Progenitor cell of endocrine pancreas (in vitro differentiated cells): ENCODE measurements at regions not wholly inside any gene's neighbourhood (a gene's known extent, or its start where the extent isn't known, plus 50 kb on each side); places are given as distances from the start of the nearest gene placed in this dataset.
"Not testable (repeated sequence)": the region's sequence is repeated elsewhere in the genome, so short reads cannot be mapped to it uniquely, and the experiment has no call there.

Experiments
- DNase-seq: peaks from one replicate; pipeline ENCODE4 v3.0.0; 2021; ENCODE audit warnings: low spot score; ENCODE audit not compliant: unreplicated experiment
- H3K27ac Mint-ChIP-seq: 2 replicates; pipeline ENCODE4 v1.8.0; 2021; ENCODE audit warnings: mild to moderate bottlenecking, moderate library complexity, mixed read lengths
- H3K27me3 Mint-ChIP-seq: 2 replicates; pipeline ENCODE4 v1.8.0; 2021; ENCODE audit warnings: mixed read lengths
- H3K36me3 Mint-ChIP-seq: 2 replicates; pipeline ENCODE4 v1.8.0; 2022; ENCODE audit warnings: mixed read lengths; ENCODE audit not compliant: insufficient read depth
- H3K4me1 Mint-ChIP-seq: 2 replicates; pipeline ENCODE4 v1.8.0; 2021; ENCODE audit warnings: low read depth, mixed read lengths
- H3K4me3 Mint-ChIP-seq: 2 replicates; pipeline ENCODE4 v1.8.0; 2021; ENCODE audit warnings: low read depth, mild to moderate bottlenecking, moderate library complexity, mixed read lengths
- H3K9me3 Mint-ChIP-seq: 2 replicates; pipeline ENCODE4 v1.8.0; 2021; ENCODE audit warnings: low read depth, mixed read lengths
- TF ChIP-seq, protein P1 (sequence below): fragments of 200-600 bp; sonication (generic); IDR thresholded peaks from one replicate; pipeline ENCODE4 v1.5.0; 2021; ENCODE audit warnings: antibody characterized with exemption, mild to moderate bottlenecking; ENCODE audit not compliant: unreplicated experiment

GRCh38 chr18:66867653-66868052 is 263.8 kb upstream of the CDH19 start:
- Mint-ChIP-seq H3K9me3 (peaks cover 5% of the 10 kb centered on the region), H3K27ac (no peak overlapping the region), H3K4me3 (no peak overlapping the region), H3K36me3 (no peaks in the 10 kb centered on the region), H3K4me1 (no peaks in the 10 kb centered on the region), H3K27me3 (no peaks in the 10 kb centered on the region)
- no peak for DNase-seq
- TF ChIP-seq, protein P1, sequence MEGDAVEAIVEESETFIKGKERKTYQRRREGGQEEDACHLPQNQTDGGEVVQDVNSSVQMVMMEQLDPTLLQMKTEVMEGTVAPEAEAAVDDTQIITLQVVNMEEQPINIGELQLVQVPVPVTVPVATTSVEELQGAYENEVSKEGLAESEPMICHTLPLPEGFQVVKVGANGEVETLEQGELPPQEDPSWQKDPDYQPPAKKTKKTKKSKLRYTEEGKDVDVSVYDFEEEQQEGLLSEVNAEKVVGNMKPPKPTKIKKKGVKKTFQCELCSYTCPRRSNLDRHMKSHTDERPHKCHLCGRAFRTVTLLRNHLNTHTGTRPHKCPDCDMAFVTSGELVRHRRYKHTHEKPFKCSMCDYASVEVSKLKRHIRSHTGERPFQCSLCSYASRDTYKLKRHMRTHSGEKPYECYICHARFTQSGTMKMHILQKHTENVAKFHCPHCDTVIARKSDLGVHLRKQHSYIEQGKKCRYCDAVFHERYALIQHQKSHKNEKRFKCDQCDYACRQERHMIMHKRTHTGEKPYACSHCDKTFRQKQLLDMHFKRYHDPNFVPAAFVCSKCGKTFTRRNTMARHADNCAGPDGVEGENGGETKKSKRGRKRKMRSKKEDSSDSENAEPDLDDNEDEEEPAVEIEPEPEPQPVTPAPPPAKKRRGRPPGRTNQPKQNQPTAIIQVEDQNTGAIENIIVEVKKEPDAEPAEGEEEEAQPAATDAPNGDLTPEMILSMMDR = no peak

- not testable (repeated sequence) for H3K4me3 Mint-ChIP-seq, H3K27me3 Mint-ChIP-seq, DNase-seq, H3K4me1 Mint-ChIP-seq, H3K9me3 Mint-ChIP-seq, H3K36me3 Mint-ChIP-seq, H3K27ac Mint-ChIP-seq
These were observed 262.6 kb upstream of the CDH19 start for GRCh38 chr18:66866427-66866940.

DNA sequence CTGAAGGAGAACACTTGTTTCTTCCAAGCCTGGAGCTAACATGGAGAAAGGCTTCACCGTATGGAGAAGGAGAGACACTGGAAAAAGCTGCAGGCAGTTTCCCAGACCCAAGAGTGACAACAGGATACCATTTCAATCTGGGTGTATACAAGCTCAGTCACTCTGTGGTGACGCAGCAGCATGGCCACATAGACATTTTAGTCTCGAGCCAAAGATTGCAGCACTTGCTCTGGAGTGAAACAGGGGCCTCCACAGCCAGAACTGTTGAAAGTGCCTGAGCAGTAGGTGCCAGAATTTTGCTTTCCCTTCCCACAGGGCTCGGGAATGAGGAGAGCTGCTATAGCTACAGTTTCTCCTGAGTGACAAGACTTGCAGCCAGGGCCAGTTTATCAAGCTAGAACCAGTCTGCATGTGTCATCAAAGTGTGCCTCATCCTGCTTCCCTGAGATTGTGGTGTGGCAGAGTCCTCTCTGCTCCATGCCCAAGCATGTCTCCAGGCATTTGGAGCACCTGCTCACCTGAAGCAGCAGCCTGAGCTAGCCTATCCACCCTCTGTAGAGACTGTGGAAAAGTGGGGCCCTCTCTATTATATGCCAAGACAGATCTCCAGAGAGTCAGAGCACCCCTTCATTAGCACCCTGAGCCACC is 234.6 kb upstream of the CDH19 start:
- no peaks in the 10 kb centered on the region for H3K36me3 Mint-ChIP-seq
- no peak overlapping the region for H3K27ac Mint-ChIP-seq
- H3K9me3 Mint-ChIP-seq = peaks cover 3% of the 10 kb centered on the region
- no peak for DNase-seq
- H3K27me3 Mint-ChIP-seq = no peaks in the 10 kb centered on the region
- H3K4me1 Mint-ChIP-seq = peaks cover 2% of the 10 kb centered on the region
- H3K4me3 Mint-ChIP-seq = no peak overlapping the region
- TF ChIP-seq, protein P1 = no peak

GRCh38 chr18:66833646-66834045 is 229.8 kb upstream of the CDH19 start:
- H3K4me3 Mint-ChIP-seq = no peak overlapping the region
- H3K27ac Mint-ChIP-seq = no peak overlapping the region

DNA sequence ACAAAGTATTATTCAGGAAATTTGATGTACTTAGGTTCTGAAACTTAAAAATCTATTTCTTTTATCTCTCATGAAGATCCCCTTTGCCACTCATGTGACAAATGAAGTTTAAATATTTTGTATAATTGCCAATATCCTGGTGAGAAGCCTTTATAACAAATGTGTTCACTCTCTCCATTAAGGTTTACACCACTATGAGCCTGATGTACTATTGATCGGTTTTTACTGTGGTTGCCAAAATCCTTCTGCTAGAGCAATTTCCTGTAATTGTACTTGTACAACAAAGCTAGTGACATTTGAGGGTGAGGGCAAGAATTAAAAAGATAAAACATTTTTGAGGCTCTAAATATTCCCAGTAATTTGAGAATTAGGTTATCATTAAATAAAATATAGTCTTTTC is 222.3 kb upstream of the CDH19 start:
- Mint-ChIP-seq H3K4me3 (no peak overlapping the region), H3K9me3 (peaks cover 12% of the 10 kb centered on the region), H3K36me3 (no peaks in the 10 kb centered on the region), H3K27ac (no peak overlapping the region), H3K27me3 (no peaks in the 10 kb centered on the region), H3K4me1 (no peaks in the 10 kb centered on the region)
- DNase-seq = no peak
- TF ChIP-seq, protein P1 = no peak

More at GRCh38 chr18:66833646-66834045, 229.8 kb upstream of the CDH19 start:
- TF ChIP-seq, protein P1 = no peak
- DNase-seq = no peak
- H3K27me3 Mint-ChIP-seq = no peaks in the 10 kb centered on the region
- H3K9me3 Mint-ChIP-seq = peaks cover 5% of the 10 kb centered on the region
- H3K4me1 Mint-ChIP-seq = peaks cover 2% of the 10 kb centered on the region
- H3K36me3 Mint-ChIP-seq = no peaks in the 10 kb centered on the region

GRCh38 chr18:66825347-66825746 is 221.5 kb upstream of the CDH19 start:
- no peak overlapping the region for H3K4me3 Mint-ChIP-seq
- no peak overlapping the region for H3K27ac Mint-ChIP-seq
- H3K4me1 Mint-ChIP-seq = no peaks in the 10 kb centered on the region
- H3K27me3 Mint-ChIP-seq = no peaks in the 10 kb centered on the region
- H3K9me3 Mint-ChIP-seq = peaks cover 12% of the 10 kb centered on the region
- no peak for DNase-seq
- TF ChIP-seq, protein P1 = no peak
- no peaks in the 10 kb centered on the region for H3K36me3 Mint-ChIP-seq
